HUES48 (cell line): ENCODE measurements at regions not wholly inside any gene's neighbourhood (a gene's known extent, or its start where the extent isn't known, plus 50 kb on each side); places are given as distances from the start of the nearest gene placed in this dataset.

Experiments used
- H3K27ac ChIP-seq: one replicate; pipeline ENCODE4 v1.7.0; 2013; ENCODE audit warnings: low read depth, low read length, inconsistent platforms
- H3K27me3 ChIP-seq: 2 replicates; pipeline ENCODE4 v1.6.1; 2013; ENCODE audit warnings: mild to moderate bottlenecking, low read length; ENCODE audit not compliant: control insufficient read depth, insufficient read depth
- H3K36me3 ChIP-seq: 2 replicates; pipeline ENCODE4 v1.6.1; 2013; ENCODE audit warnings: low read length; ENCODE audit not compliant: control insufficient read depth, insufficient read depth
- H3K4me1 ChIP-seq: 2 replicates; pipeline ENCODE4 v1.6.1; 2013; ENCODE audit warnings: mild to moderate bottlenecking, low read length; ENCODE audit not compliant: control insufficient read depth, insufficient read depth
- H3K4me3 ChIP-seq: 2 replicates; pipeline ENCODE4 v1.5.1; 2013; ENCODE audit warnings: mild to moderate bottlenecking, low read depth, low read length
- H3K9ac ChIP-seq: 2 replicates; pipeline ENCODE4 v1.6.1; 2013; ENCODE audit warnings: mild to moderate bottlenecking, low read depth, low read length, moderate library complexity
- H3K9me3 ChIP-seq: 2 replicates; pipeline ENCODE4 v1.6.1; 2013; ENCODE audit warnings: low read length; ENCODE audit not compliant: control insufficient read depth, insufficient read depth

GRCh38 chr17:54466875-54467274, 433.8 kb upstream of the TOM1L1 start:
- Histone ChIP-seq H3K4me1 (no peaks in the 10 kb centered on the region), H3K27me3 (no peaks in the 10 kb centered on the region), H3K9ac (no peak overlapping the region), H3K9me3 (peaks cover 8% of the 10 kb centered on the region), H3K4me3 (no peak overlapping the region), H3K27ac (no peak overlapping the region), H3K36me3 (no peaks in the 10 kb centered on the region)

GRCh38 chr17:54482843-54483242, 417.8 kb upstream of the TOM1L1 start:
- no peak overlapping the region for H3K9ac ChIP-seq
- no peak overlapping the region for H3K4me3 ChIP-seq
- H3K27ac ChIP-seq = no peak overlapping the region
- no peaks in the 10 kb centered on the region for H3K9me3 ChIP-seq
- no peaks in the 10 kb centered on the region for H3K36me3 ChIP-seq
- H3K27me3 ChIP-seq = no peaks in the 10 kb centered on the region
- H3K4me1 ChIP-seq = no peaks in the 10 kb centered on the region

- no peak overlapping the region for H3K9ac ChIP-seq
- no peaks in the 10 kb centered on the region for H3K27me3 ChIP-seq
- H3K9me3 ChIP-seq = no peaks in the 10 kb centered on the region
- no peaks in the 10 kb centered on the region for H3K36me3 ChIP-seq
- no peak overlapping the region for H3K4me3 ChIP-seq
- no peak overlapping the region for H3K27ac ChIP-seq
- H3K4me1 ChIP-seq = no peaks in the 10 kb centered on the region
Observed at GRCh38 chr17:54493691-54494090, 407.0 kb upstream of the TOM1L1 start.

GRCh38 chr17:54494721-54495715, 405.6 kb upstream of the TOM1L1 start:
- no peak overlapping the region for H3K4me3 ChIP-seq
- H3K27me3 ChIP-seq = no peaks in the 10 kb centered on the region
- no peaks in the 10 kb centered on the region for H3K4me1 ChIP-seq
- H3K9me3 ChIP-seq = no peaks in the 10 kb centered on the region
- no peaks in the 10 kb centered on the region for H3K36me3 ChIP-seq
- no peak overlapping the region for H3K27ac ChIP-seq
- H3K9ac ChIP-seq = no peak overlapping the region

GRCh38 chr17:54505404-54505803, 395.2 kb upstream of the TOM1L1 start:
- no peak overlapping the region for H3K27ac ChIP-seq
- no peaks in the 10 kb centered on the region for H3K27me3 ChIP-seq
- no peak overlapping the region for H3K4me3 ChIP-seq
- no peaks in the 10 kb centered on the region for H3K36me3 ChIP-seq
- H3K4me1 ChIP-seq = no peaks in the 10 kb centered on the region
- H3K9me3 ChIP-seq = no peaks in the 10 kb centered on the region
- H3K9ac ChIP-seq = no peak overlapping the region

GRCh38 chr17:54518706-54519105, 381.9 kb upstream of the TOM1L1 start:
- Histone ChIP-seq H3K9ac (no peak overlapping the region), H3K27me3 (no peaks in the 10 kb centered on the region), H3K27ac (no peak overlapping the region), H3K4me3 (no peak overlapping the region), H3K9me3 (no peaks in the 10 kb centered on the region; the same call in 1 of the 2 replicates), H3K4me1 (no peaks in the 10 kb centered on the region), H3K36me3 (no peaks in the 10 kb centered on the region)

- H3K9me3 ChIP-seq = no peaks in the 10 kb centered on the region
- H3K27ac ChIP-seq = no peak overlapping the region
- H3K36me3 ChIP-seq = no peaks in the 10 kb centered on the region
Observed at GRCh38 chr17:54521137-54521536, 379.5 kb upstream of the TOM1L1 start.

GRCh38 chr17:54524501-54524900, 376.2 kb upstream of the TOM1L1 start:
- Histone ChIP-seq H3K36me3 (no peaks in the 10 kb centered on the region), H3K4me3 (no peak overlapping the region), H3K27me3 (no peaks in the 10 kb centered on the region), H3K27ac (no peak overlapping the region), H3K4me1 (no peaks in the 10 kb centered on the region), H3K9ac (no peak overlapping the region), H3K9me3 (no peaks in the 10 kb centered on the region)

More at GRCh38 chr17:54521137-54521536, 379.5 kb upstream of the TOM1L1 start:
- H3K27me3 ChIP-seq = no peaks in the 10 kb centered on the region
- H3K4me3 ChIP-seq = no peak overlapping the region
- no peak overlapping the region for H3K9ac ChIP-seq
- no peaks in the 10 kb centered on the region for H3K4me1 ChIP-seq

GRCh38 chr17:54527941-54528340, 372.7 kb upstream of the TOM1L1 start:
- Histone ChIP-seq H3K27ac (no peak overlapping the region), H3K4me1 (peaks cover 5% of the 10 kb centered on the region; the same call in 1 of the 2 replicates), H3K27me3 (no peaks in the 10 kb centered on the region), H3K4me3 (no peak overlapping the region), H3K36me3 (no peaks in the 10 kb centered on the region), H3K9ac (no peak overlapping the region), H3K9me3 (no peaks in the 10 kb centered on the region)

GRCh38 chr17:54530398-54530797, 370.3 kb upstream of the TOM1L1 start:
- no peak overlapping the region for H3K4me3 ChIP-seq
- H3K9me3 ChIP-seq = no peaks in the 10 kb centered on the region
- no peaks in the 10 kb centered on the region for H3K36me3 ChIP-seq
- no peak overlapping the region for H3K9ac ChIP-seq
- peaks cover 5% of the 10 kb centered on the region; the same call in 1 of the 2 replicates for H3K4me1 ChIP-seq
- no peaks in the 10 kb centered on the region for H3K27me3 ChIP-seq
- no peak overlapping the region for H3K27ac ChIP-seq

GRCh38 chr17:54536306-54536705, 364.3 kb upstream of the TOM1L1 start:
- Histone ChIP-seq H3K9ac (no peak overlapping the region), H3K4me1 (no peaks in the 10 kb centered on the region), H3K4me3 (no peak overlapping the region), H3K27ac (no peak overlapping the region), H3K9me3 (no peaks in the 10 kb centered on the region), H3K36me3 (no peaks in the 10 kb centered on the region), H3K27me3 (no peaks in the 10 kb centered on the region)
